H1 (cell line): ENCODE measurements at regions not wholly inside any gene's neighbourhood (a gene's known extent, or its start where the extent isn't known, plus 50 kb on each side); places are given as distances from the start of the nearest gene placed in this dataset.

Experiments used
- CTCF ChIA-PET: fragments of 300-600 bp; sonication (Branson Sonifier 250); formaldehyde crosslinking; loops from one replicate; lab custom pipeline; 2021; ENCODE audit not compliant: partially characterized antibody; lab: Charles Lee
- POLR2A ChIA-PET: fragments of 300-600 bp; sonication (Branson Sonifier 250); formaldehyde crosslinking; loops from one replicate; lab custom pipeline; 2021; ENCODE audit warnings: inconsistent platforms; ENCODE audit not compliant: partially characterized antibody; lab: Charles Lee
- DNase-seq, 2 experiments: peaks; one replicate each; pipeline versions ENCODE4 v3.0.0 to v3.0.0-alpha.2; 2010 to 2022; ENCODE audit warnings: low spot score in 2 of 2, low read depth in 1 of 2, mixed read lengths in 1 of 2
- FAIRE-seq: peaks from 2 replicates; lab custom pipeline; 2011; peaks lifted over from hg19 to GRCh38; lab: Jason Lieb, UNC
- H2AFZ ChIP-seq: 2 replicates; pipeline ENCODE4 v1.8.1; 2012; ENCODE audit warnings: low read length, inconsistent platforms
- H2AK5ac ChIP-seq: 2 replicates; pipeline ENCODE4 v1.6.1; 2013; ENCODE audit warnings: low read depth, low read length
- H2BK120ac ChIP-seq: replicated peaks from 2 replicates; pipeline ENCODE3; 2013; ENCODE audit warnings: low read depth, low read length, inconsistent platforms
- H2BK12ac ChIP-seq: 2 replicates; pipeline ENCODE4 v1.6.1; 2013; ENCODE audit warnings: low read depth, low read length
- H2BK15ac ChIP-seq: 2 replicates; pipeline ENCODE4 v1.6.1; 2013; ENCODE audit warnings: low read length
- H2BK20ac ChIP-seq: 2 replicates; pipeline ENCODE4 v1.6.1; 2013; ENCODE audit warnings: low read length
- H2BK5ac ChIP-seq: 2 replicates; pipeline ENCODE4 v1.6.1; 2013; ENCODE audit warnings: low read depth, low read length
- H3K14ac ChIP-seq: 2 replicates; pipeline ENCODE4 v1.6.1; 2013; ENCODE audit warnings: inconsistent platforms; ENCODE audit not compliant: insufficient read length
- H3K18ac ChIP-seq: 2 replicates; pipeline ENCODE4 v1.6.1; 2013; ENCODE audit warnings: low read length; ENCODE audit errors: extremely low read depth
- H3K23ac ChIP-seq: 2 replicates; pipeline ENCODE4 v1.6.1; 2013; ENCODE audit warnings: inconsistent platforms; ENCODE audit not compliant: insufficient read length
- H3K23me2 ChIP-seq: 2 replicates; pipeline ENCODE4 v1.6.1; 2013; ENCODE audit warnings: low read depth, low read length
- H3K27ac ChIP-seq: 2 replicates; pipeline ENCODE4 v1.6.1; 2011; ENCODE audit warnings: low read depth, low read length, inconsistent platforms
- H3K27me3 ChIP-seq, 4 experiments: replicated peaks in 1 of 4; 1 replicate in 1 of 4; 2 replicates in 3 of 4; pipeline versions ENCODE4 v1.6.1 to v1.8.1; 2011 to 2013; ENCODE audit warnings: low read length in 3 of 4, mild to moderate bottlenecking in 3 of 4, inconsistent platforms in 2 of 4, mixed read lengths in 2 of 4, moderate library complexity in 1 of 4; ENCODE audit not compliant: control insufficient read depth in 3 of 4, insufficient read depth in 3 of 4; ENCODE audit errors: extremely low read depth in 1 of 4
- H3K36me3 ChIP-seq, 4 experiments: 2 replicates each; pipeline versions ENCODE4 v1.6.1 to v1.8.1; 2011 to 2013; ENCODE audit warnings: mild to moderate bottlenecking in 4 of 4, low read length in 3 of 4, moderate library complexity in 2 of 4, control low read depth in 1 of 4, inconsistent platforms in 1 of 4; ENCODE audit not compliant: insufficient read depth in 4 of 4, control insufficient read depth in 2 of 4
- H3K4ac ChIP-seq: replicated peaks from 2 replicates; pipeline ENCODE3; 2013; ENCODE audit warnings: low read length, low read depth, mixed read lengths, inconsistent platforms; ENCODE audit not compliant: insufficient read length
- H3K4me1 ChIP-seq, 4 experiments: replicated peaks in 1 of 4; 1 replicate in 1 of 4; 2 replicates in 3 of 4; pipeline versions ENCODE4 v1.6.1 to v1.8.1; 2011 to 2013; ENCODE audit warnings: low read length in 3 of 4, inconsistent platforms in 2 of 4, mixed read lengths in 1 of 4; ENCODE audit not compliant: insufficient read depth in 4 of 4, control insufficient read depth in 3 of 4
- H3K4me2 ChIP-seq, 2 experiments: 2 replicates each; pipeline versions ENCODE4 v1.6.1 to v1.8.1; 2011 to 2013; ENCODE audit warnings: low read depth in 2 of 2, low read length in 2 of 2, control low read depth in 1 of 2, inconsistent platforms in 1 of 2, mild to moderate bottlenecking in 1 of 2; ENCODE audit not compliant: insufficient read depth in 1 of 2
- H3K4me3 ChIP-seq, 4 experiments: fragments of 200-600, 300-600 bp in 1 of 4; sonication (generic), shearing (Covaris generic), sonication (Bioruptor Twin) in 1 of 4; 2 replicates each; pipeline versions ENCODE4 v1.5.1 to v1.8.1; 2011 to 2016; ENCODE audit warnings: low read length in 4 of 4, low read depth in 3 of 4, control low read depth in 2 of 4, inconsistent platforms in 2 of 4, mild to moderate bottlenecking in 2 of 4, mixed read lengths in 1 of 4, moderate library complexity in 1 of 4; ENCODE audit not compliant: insufficient read depth in 2 of 4; ENCODE audit errors: extremely low read depth in 1 of 4
- H3K56ac ChIP-seq: replicated peaks from 2 replicates; pipeline ENCODE3; 2013; ENCODE audit warnings: low read depth, mild to moderate bottlenecking, mixed read lengths, low read length, inconsistent platforms; ENCODE audit not compliant: insufficient read length
- H3K79me1 ChIP-seq: 2 replicates; pipeline ENCODE4 v1.6.1; 2013; ENCODE audit warnings: low read depth, low read length, control low read depth
- H3K79me2 ChIP-seq, 2 experiments: 2 replicates each; pipeline versions ENCODE4 v1.6.1 to v1.8.1; 2012 to 2013; ENCODE audit warnings: low read length in 2 of 2, mild to moderate bottlenecking in 2 of 2, inconsistent platforms in 1 of 2; ENCODE audit not compliant: insufficient read depth in 2 of 2, control insufficient read depth in 1 of 2
- H3K9ac ChIP-seq, 4 experiments: replicated peaks in 1 of 4; 1 replicate in 1 of 4; 2 replicates in 3 of 4; pipeline versions ENCODE4 v1.6.1 to v1.8.1; 2011 to 2013; ENCODE audit warnings: low read depth in 3 of 4, low read length in 3 of 4, control low read depth in 2 of 4, mild to moderate bottlenecking in 2 of 4, moderate library complexity in 2 of 4, inconsistent platforms in 1 of 4; ENCODE audit errors: extremely low read depth in 1 of 4
- H3K9me3 ChIP-seq, 2 experiments: 2 replicates each; pipeline versions ENCODE4 v1.6.1 to v1.8.1; 2012 to 2013; ENCODE audit warnings: mild to moderate bottlenecking in 2 of 2, moderate library complexity in 2 of 2, control low read depth in 1 of 2, inconsistent platforms in 1 of 2, low read depth in 1 of 2, low read length in 1 of 2, mixed read lengths in 1 of 2; ENCODE audit not compliant: insufficient read depth in 2 of 2
- H4K20me1 ChIP-seq, 2 experiments: replicated peaks in 1 of 2; 2 replicates each; pipeline versions ENCODE3 to v1.8.1; 2011 to 2013; ENCODE audit warnings: inconsistent platforms in 2 of 2, low read length in 2 of 2, mild to moderate bottlenecking in 1 of 2; ENCODE audit not compliant: insufficient read depth in 2 of 2, control insufficient read depth in 1 of 2
- H4K5ac ChIP-seq: 2 replicates; pipeline ENCODE4 v1.6.1; 2013; ENCODE audit warnings: low read length, low read depth, mixed read lengths, inconsistent platforms; ENCODE audit not compliant: insufficient read length
- H4K8ac ChIP-seq: 2 replicates; pipeline ENCODE4 v1.8.0; 2013; ENCODE audit warnings: mild to moderate bottlenecking, moderate library complexity, low read length, inconsistent platforms; ENCODE audit not compliant: insufficient read depth; ENCODE audit errors: extremely low read depth
- H4K91ac ChIP-seq: replicated peaks from 2 replicates; pipeline ENCODE3; 2013; ENCODE audit warnings: low read length, mixed read lengths, inconsistent platforms; ENCODE audit not compliant: insufficient read length
- CHD1 ChIP-seq: IDR thresholded peaks from 2 replicates; pipeline ENCODE4 v1.6.1; 2012; ENCODE audit warnings: low read depth, low read length, improper control_type of control experiment
- SIX5 ChIP-seq: IDR thresholded peaks from 2 replicates; pipeline ENCODE4 v1.6.1; 2011; ENCODE audit warnings: mild to moderate bottlenecking, low read depth, low read length
- TAF7 ChIP-seq: optimal IDR thresholded peaks from 2 replicates; pipeline ENCODE3; 2011; ENCODE audit warnings: low read depth, mild to moderate bottlenecking, inconsistent platforms, low read length, moderate library complexity, borderline replicate concordance
- WGBS, 2 experiments: shearing (Covaris generic) in 1 of 2; methylation state at CpG; one replicate each; pipeline versions ENCODE4 v1.1.6 to v1.1.7; 2013 to 2015; ENCODE audit warnings: low lambda C conversion rate in 2 of 2, mixed read lengths in 2 of 2, inconsistent platforms in 1 of 2, low coverage in 1 of 2, missing lambda C conversion rate in 1 of 2; ENCODE audit not compliant: insufficient replicate concordance in 2 of 2, insufficient coverage in 1 of 2, insufficient read length in 1 of 2; ENCODE audit errors: extremely low coverage in 1 of 2, missing lambda C conversion rate in 1 of 2; 5-methylcytosine and 5-hydroxymethylcytosine counted together

DNA sequence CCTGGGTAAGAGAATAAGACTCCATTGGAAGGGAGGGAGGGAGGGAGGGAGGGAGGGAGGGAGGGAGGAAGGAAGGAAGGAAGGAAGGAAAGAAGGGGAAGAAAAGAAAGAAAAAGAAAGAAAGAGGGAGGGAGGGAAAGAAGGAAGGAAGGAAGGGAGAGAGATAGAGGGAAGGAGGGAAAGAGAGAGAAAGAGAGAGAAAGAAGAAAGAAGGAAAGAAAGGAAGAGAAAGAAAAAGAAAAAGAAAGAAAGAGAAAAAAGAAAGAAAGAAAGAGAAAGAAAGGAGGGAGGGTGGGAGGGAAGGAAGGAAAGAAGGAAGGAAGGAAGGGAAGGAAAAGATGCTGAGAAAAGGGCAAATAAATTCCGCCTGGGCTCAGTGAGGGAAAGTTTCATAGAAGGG lies 74.7 kb upstream of the IFNAR2 start:
- DNase-seq (no peak), FAIRE-seq (no peak)
- no peak overlapping the region for H3K56ac ChIP-seq
- H3K36me3 ChIP-seq, result no peaks in the 10 kb centered on the region
- H3K4me3 ChIP-seq, result no peak overlapping the region
- no peak overlapping the region for H3K27ac ChIP-seq
- no peak overlapping the region for H2BK120ac ChIP-seq
- H2BK15ac ChIP-seq, result no peak overlapping the region
- no peak overlapping the region for H2AK5ac ChIP-seq
- CTCF ChIA-PET, result interaction anchor here (2.5 kb wide), 1 partner anchor 42 kb away, joined by 8 read pairs; no protein-coding TSS in a partner anchor
- H3K79me1 ChIP-seq, result no peaks in the 10 kb centered on the region
- no peaks in the 10 kb centered on the region for H3K23me2 ChIP-seq
- no peak overlapping the region for H3K23ac ChIP-seq
- no CpG with 5 or more reads among the region's 1 CpG for WGBS, 2 experiments
- H3K4me1 ChIP-seq, result no peaks in the 10 kb centered on the region; a peak in 1 of 7 replicates
- no peak overlapping the region for H2AFZ ChIP-seq
- H3K79me2 ChIP-seq, result no peaks in the 10 kb centered on the region
- no peak overlapping the region for H3K4ac ChIP-seq
- no peak overlapping the region for H4K91ac ChIP-seq
- peaks cover 0 to 5% of the 10 kb centered on the region in 2 experiments; a peak in 1 of 4 replicates for H3K9me3 ChIP-seq
- POLR2A ChIA-PET, result no interaction called here
- no peak overlapping the region for H3K14ac ChIP-seq
- no peak overlapping the region for H4K8ac ChIP-seq
- no peak overlapping the region for H2BK12ac ChIP-seq
- no peak overlapping the region for H3K18ac ChIP-seq
- H4K5ac ChIP-seq, result no peak overlapping the region
- no peaks in the 10 kb centered on the region for H4K20me1 ChIP-seq
- no peak overlapping the region for H2BK5ac ChIP-seq
- TF ChIP-seq SIX5 (no peak), TAF7 (no peak), CHD1 (no peak)
- TF ChIP-seq, all 59 proteins: peak for 0
- Histone ChIP-seq H3K4me2 (no peak overlapping the region), H3K27me3 (no peaks in the 10 kb centered on the region), H3K9ac (no peak overlapping the region), H2BK20ac (no peak overlapping the region)
